Fibroblast of peridontal ligament (primary cell): ENCODE measurements at regions not wholly inside any gene's neighbourhood (a gene's known extent, or its start where the extent isn't known, plus 50 kb on each side); places are given as distances from the start of the nearest gene placed in this dataset.

Experiments
- DNase-seq: peaks from one replicate; pipeline ENCODE4 v3.0.0-alpha.2; 2010; ENCODE audit errors: extremely low read depth

DNA sequence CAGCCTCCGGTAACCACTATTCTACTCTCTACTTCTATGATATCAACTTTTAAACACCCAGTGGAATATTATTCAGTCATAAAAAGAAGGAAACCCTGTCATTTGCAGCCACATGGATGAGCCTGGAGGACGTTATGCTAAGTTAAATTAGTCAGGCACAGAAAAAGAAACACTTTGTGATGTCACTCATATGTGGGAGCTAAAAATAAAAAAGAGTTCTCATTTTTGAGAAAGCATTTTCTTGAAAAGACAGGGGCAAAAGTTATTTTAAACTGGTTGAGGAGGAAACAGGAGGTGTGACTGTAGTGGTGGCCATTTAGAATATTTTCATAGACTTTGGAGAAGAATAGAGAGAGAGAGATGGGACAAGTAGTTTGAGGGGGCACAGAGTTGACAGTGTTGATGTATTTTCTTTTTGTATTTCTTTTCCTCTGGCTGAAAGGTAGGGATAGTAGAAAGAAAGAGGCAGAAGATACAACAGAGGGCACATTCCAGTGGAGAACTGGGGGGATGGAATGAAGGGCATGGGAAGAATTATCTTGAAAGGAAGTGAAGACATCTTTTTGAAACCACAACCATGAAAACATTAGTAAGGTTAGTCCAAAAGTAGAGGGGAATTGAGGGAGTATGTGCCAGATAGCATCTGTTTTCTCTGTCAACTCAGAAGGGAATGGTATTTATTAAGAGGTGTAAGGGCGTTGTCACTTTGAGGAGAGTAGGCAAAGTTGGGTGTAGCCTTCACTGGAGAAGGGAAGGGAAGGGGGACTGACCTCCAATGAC lies 181.3 kb upstream of the GMDS start:
- DNase-seq = peak; percentile 43

DNA sequence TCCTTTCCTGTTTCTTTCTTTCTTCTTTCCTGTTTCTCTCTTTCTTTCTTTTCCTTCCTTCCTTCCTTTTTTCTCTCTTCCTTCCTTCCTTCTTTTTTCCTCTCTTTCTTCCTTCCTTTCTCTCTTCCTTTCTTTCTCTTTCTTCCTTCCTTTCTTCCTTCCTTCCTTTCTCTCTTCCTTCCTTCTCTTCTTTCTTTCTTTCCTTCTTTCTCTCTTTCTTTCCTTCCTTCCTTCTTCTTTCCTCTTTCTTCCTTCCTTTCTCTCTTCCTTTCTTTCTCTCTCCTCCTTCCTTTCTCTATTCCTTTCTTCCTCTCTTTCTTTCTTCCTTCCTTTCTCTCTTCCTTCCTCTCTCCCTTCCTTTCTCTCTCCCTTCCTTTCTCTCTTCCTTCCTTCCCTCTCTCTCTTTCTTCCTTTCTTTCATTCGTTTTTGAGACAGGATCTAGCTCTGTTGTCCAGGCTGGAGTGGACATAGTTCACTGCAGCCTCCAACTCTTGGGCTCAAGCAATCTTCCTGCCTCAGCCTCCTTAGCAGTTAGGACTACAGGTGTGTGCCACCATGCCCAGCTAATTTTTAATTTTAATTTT lies 170.8 kb upstream of the GMDS start:
- DNase-seq = no peak

DNA sequence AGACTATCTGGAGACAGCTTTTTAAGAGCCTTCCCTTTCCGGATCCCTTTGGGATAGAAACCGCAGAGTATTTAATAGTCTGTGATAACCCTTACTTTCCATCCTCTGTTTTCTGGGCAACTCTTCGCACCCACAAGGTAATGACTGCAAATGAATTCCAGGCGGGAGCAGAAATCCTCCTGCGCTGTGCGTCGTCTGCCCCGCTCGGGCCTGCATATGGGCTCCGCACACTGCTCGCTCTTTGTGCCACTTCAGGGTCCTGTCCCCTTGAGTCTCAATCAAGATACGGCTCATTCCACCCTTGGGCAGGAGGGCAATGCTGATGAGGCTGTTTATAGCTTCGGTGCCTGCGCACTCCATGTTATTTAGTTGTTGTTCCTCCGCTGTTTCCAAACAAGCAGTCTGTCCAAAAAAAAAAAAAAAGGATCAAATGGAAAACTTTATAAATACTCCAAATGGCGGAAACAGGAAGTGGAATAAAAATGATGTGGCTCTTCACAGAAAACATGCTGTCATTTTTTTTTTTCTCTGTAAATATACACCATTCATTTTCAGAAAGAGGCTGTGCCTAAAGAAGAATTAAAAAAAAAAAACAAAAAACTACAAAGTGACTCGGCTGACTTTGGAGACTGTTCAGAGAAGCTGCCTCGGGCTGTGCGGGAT lies 169.6 kb upstream of the GMDS start:
- no peak for DNase-seq

DNA sequence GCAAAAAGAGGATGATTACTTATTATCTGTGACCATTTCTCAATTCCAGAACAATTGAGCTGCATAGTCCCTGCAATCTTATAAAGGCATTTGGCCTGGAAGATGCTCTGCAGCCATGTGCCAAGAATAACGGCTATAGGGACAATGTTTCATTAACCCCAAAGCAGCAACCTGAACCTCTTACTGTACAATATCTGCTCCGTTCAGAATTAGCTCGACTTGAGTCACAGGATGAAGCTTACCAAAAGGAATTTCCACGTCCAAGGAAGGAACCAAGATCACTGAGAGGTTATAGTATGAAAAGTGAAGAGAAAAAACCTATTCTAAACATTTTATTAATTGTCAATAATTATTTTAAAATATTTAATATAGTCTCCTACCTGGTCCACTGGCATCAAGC lies 167.3 kb upstream of the GMDS start:
- peak; percentile 62 for DNase-seq

DNA sequence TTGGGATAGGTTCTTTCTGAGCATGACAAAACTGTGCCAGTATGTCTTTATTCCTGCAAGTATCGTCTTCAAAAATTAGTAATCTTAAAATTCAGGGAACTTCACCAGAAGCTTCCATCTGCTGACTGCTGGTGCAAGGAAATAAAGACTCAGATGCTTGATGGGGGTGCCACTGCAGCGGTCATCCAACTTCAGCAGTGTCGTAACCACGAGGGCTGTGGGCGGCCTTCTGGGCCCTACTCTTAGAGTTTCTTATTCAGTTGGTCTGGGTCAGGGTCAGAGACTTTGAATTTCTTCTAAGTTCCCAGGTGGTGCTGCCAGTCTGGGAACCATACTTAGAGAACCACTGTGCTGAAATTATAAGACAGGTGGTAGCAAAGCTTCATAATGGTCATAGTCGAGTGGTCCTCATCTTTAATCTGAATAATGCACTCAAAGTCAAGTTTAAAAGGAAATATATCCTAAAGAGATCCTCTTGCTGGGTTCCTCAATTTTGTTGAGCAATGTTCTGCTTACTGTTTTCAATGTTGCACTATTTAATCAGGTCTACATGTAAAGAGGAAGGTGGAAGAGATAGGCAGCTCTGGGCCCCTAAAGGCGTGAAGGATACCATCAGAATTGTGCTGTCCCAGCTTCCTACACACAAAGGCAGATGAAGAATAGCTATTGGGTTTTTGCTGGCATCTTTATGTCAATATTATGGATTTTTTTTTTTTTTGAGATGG lies 165.4 kb upstream of the GMDS start:
- no peak for DNase-seq

DNA sequence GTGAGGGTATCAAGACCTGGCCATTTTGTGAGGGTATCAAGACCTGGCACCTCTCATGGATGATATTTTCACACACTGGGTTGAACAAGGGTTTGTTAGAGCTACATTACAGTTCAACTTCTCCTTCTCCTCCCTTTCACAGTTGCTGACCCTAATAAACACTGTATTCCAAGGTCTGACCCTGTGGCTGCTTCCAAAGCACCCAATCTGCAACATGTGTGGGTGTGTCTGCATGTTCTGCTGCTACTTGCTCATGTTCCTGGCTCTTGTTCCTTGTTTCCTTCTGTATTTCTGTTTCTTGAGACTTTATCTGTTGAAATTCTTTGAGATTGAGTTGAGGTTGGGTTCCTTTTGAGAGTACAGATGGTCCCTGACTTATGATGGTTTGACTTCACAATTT lies 162.1 kb upstream of the GMDS start:
- DNase-seq = no peak

DNA sequence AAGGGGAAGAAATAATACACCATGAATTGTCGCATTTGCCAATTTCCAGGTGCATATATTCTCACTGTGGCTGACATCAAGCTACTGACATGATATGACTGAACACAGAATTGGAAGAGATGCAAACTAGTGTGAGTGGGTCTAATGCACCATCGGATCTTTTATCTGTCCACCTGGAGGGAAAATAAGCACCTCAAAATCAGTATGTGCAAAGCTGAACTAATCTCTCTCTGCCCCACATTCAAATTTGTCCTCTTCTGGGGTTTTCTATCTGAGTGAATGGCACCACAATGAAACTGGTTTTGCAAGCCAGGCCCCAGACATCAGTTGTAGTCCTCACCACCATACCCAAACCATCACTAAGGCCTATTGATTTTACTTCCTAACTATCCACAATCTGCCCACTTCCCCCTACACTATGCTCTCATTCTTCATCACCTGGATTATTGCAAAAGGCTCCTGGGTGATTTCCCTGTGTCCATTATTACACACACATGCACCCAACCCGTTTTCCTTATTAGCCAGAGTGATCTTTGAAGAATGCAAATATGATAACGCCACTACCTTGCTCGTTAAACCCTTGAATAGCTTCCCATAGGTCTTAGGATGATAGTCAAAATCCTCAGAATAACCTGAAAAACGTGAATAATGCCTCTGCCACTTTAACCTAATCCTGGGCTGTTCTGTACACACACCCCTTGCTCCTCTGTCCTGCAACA lies 159.0 kb upstream of the GMDS start:
- no peak for DNase-seq

DNA sequence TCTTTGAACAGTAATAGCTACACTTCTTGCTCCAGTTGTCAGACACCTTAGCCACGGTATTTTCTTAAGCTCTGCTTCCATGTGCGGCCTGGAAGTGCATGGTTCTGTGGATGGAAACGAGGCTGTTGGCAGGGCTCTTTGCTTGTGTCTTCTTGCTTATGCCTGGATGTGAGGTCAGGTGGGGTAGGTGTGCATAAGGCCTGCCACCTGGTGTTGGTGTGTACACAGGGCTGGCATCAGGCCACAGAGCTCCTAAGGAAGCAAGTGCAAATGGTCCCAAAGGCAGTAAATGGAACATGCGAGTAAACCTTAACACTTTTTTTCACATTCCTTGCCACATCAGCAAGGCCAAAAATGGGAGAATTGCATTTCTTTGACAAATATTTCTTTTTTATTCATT lies 158.1 kb upstream of the GMDS start:
- no peak for DNase-seq

DNA sequence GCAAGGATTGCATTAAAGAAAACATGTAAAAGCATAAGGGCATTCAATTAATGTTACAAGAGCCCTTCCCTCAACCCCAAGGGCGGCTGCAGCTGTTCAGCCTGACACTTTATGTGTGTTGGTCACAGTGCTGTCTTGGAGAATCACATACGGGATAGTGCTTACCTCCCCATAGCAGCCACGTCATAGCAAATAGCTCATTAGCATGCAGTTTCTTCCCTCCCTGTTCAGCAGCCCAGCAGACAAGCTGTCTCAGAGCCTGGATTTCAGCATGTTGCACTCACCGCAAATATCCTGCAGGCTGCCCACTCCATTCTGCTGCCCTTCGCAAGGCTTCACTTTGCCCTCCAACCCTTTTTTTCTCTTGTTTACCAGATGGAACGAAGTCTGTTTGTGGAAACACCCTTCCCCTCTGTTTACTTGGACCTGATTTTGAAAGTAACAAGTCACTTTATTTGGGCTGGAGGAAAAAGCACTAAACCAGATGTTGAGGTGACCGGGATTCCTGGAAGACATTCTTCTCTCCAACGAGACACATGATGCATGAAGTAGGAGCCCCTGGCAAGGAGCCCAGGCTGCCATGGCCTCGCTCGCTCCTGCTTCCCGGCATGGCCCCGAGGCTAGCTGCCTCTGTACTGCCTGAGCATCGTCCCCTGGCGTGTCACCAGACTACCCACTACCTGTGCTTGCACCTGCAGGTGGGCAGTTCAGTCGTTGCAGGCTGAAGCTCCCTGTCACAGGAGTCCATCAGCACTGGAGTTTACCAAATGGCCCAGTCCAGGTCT lies 151.6 kb upstream of the GMDS start:
- DNase-seq = peak; percentile 77

DNA sequence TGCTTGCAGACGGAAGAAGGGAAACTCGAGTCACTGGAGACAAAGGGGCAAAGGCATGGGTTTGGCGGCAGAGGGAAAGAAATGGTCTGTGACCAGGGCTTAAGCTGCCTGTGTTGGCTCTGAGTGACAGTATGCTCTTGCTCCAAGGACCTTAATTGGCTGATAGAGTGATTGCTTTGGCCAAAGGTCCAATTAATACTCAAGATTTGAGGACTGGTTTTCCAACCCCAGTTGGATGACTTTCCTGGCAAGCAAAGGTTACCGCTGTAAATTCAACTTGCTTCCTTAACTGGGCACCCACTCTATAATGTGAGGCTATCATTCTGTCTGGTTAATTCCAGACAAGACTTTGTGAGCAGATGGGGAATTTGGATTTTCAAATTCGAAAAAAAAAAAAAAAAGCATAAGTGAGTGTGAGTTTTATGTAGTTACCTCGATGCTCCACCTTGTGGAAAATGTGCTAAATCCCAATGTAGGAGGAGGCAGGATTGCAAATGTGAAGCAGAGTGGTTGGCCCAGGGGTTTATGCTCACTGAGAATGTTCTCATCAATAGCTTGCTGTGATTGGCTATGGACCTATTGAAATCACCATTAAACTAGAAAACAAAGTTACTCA lies 150.7 kb upstream of the GMDS start:
- DNase-seq = peak; percentile 28

DNA sequence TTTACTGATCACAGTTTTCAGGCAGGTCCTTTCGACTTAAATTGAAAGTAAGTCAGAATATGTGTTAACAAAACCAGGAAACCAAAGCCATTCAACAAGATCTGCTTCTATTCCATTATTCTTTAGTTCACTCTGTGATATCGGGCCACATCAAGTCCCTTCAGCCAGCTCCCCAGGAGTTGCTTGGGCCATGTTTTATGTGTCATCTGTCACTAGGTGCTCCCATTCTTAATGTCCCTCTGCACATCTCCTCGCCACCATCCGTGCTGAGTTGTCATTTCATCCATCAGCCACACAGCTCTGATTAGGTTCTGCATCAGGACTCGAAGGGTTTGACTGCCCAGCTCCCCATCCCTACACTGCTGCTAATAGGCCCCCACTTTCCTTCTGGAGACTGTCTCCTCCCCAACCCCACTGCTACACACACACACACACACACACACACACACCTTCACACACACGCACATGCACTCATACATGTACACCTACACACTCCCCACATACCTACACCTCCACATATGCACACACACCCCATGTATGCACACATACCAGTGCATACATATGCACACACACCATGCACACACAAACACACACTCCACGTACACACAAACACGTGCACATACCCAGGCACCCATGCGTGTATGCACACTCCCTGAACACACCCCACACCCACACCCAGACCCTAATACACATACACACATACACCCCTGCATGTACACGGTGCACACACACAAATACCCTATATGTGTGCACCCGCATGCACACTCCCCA lies 143.3 kb upstream of the GMDS start:
- no peak for DNase-seq

DNA sequence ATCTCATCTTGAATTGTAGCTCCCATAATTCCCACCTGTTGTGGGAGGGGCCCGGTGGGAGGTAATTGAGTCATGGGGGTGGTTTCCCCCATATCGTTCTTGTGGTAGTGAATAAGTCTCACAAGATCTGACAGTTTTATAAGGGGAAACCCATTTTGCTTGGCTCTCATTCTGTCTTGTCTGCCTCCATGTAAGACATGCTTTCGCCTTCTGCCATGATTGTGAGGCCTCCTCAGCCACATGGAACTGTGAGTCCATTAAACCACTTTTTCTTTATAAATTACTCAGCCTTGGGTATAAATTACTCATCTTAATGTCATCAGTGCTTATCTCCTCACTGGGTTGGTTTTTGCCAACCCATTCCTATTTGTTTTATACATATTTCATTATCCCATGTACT lies 142.0 kb upstream of the GMDS start:
- DNase-seq = no peak

DNA sequence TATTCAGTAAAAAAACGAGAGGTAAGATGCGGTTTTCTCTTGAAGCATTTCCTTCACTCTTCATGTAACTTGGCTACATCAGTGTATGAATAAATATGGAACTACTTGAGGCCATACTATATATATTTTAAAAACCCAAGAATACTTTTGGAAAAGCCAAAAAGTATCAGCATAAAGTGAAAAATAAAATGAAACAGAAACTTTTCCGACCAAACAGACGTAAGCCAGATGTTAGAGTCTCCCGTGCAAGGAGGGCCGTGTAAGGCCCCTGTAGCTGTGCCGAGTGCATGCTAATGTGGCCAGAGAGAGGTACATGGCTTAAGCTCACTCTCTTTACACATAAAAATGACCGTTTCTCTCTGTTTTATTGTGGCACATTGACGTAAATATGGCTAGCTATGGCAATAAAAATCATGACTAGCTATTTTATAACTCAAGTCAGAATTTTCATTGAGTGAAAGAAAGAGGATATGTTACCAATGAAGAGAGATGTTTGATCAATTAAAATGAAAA lies 140.1 kb upstream of the GMDS start:
- no peak for DNase-seq

DNA sequence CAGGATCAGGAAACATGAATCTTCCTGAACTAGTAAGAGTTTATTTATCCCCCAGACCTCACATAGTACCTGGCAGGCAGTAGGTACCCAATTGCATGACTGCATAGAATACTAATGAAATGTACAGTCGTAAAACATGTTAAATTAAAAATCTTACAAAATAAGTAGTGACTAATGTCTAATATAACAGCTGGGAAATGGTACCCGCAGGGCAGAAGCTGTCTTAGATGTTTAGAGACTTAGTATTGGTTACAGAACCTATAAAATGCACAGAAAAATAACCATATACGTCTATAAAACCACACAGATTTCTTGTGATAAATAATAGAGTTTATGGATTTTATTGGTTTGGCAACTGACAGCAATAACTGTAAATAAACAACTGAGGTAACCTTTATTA lies 139.1 kb upstream of the GMDS start:
- no peak for DNase-seq

DNA sequence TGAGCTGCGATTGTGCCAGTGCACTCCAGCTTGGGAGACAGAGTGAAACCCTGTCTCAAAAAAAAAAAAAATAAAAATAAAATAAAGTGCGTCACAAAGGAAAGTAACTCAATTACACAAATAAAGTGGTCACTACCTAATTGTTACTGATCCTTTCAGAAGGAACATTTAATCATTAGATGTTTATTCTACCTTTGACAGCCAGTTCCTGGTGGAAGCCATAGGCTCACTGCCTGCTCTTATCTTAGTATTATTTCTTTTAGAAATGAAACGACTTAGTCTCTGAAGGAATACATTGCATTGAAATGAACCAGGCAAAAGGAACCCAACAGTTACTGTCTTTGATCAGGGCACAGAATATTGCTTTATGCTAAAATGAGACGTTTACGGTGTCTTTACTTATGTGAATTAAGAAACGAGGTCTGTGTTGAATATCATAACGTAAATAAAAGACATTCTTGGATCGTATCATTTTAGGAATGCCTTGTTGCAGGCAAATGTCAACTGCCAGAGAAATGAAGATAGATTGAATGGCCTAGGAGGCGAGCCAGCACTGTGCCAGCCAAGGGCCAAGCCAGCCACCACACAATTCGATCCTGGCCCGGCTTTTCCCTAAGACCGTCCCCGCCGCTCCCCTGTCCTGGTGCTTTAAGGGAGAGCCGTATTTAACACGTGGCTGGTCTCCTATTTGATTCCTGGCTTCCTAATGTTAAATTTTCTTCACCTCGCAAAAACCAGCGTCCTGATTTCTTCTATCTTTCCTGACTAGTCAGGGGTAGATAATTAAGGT lies 136.7 kb upstream of the GMDS start:
- DNase-seq = no peak

DNA sequence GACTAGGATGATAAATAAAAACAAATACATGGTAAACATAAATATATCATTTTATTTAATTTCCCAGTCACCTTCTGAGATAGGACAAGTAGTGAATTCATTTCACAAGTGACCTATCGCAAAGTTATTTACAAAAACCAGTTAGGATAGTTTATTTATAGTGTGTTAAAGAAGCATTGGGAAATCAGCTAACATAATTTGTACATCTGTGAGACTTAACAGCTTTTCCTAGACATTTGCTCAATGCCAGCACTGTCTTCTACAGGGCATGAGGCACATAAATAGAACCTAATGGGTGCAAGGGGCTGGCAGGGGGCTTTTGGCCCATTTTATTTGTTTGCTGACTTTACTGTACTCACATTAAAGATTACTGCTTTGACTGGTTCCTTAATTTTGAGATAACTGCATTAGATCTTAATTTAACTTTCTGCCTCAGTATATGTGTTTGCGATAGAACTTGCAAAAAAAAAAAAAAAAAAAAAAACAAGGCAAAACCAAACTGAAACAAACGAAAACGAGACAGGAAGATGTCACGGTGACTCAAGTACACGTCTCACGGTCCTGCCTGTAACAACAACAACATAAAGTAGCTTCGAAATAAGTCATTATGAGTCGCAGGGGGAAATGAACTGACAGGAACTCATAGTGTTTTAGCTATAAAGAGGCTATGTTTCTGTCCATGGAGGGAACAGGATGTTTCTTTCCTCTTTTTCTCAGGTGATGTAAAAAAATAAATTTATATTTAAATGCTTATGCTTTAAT lies 133.7 kb upstream of the GMDS start:
- peak; percentile 47 for DNase-seq

DNA sequence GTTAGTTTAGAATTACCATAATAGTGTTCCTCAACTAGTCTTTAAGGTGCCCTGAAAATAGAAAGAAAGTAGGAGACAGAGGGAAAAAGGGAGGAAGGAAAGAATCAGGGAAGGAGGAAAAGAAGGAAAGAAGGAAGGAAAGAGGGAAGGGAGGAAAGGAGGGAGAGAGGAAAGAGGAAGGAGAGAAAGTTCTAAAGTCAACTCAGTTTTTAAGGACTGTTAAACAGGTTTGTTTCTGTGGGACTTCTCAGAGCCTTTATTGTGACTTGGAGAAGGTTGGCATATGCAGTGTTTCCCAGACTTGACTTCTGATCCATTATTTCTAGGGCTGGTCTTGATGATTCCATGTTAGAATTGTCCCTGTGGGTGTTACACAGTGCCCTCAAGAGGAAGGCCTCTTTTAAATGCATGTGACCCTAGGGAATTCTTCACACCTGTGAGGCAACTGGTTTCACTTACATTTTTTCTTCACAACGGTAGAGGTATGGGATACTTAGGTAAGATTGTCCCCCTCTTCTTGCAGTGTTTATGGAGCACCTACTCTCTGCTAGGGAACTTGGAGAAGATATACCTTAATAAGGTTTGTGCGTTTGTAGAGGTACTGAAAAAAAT lies 132.7 kb upstream of the GMDS start:
- DNase-seq = no peak
